DMS153 treated with DMSO at 0.1 percent for 48 hours (cell line): ENCODE measurements at regions not wholly inside any gene's neighbourhood (a gene's known extent, or its start where the extent isn't known, plus 50 kb on each side); places are given as distances from the start of the nearest gene placed in this dataset.
"Not testable (repeated sequence)": the region's sequence is repeated elsewhere in the genome, so short reads cannot be mapped to it uniquely, and the experiment has no call there.

Experiments used
- DNase-seq: peaks from one replicate; lab custom pipeline; 2025; ENCODE audit not compliant: unreplicated experiment; lab: John Stamatoyannopoulos, UW

- DNase-seq: no peak
Observed at GRCh38 chr9:107793541-107793940, 304.0 kb upstream of the KLF4 start.

- DNase-seq: no peak
Observed at GRCh38 chr9:107792596-107792995, 303.0 kb upstream of the KLF4 start.

GRCh38 chr9:107792006-107792405 is 302.4 kb upstream of the KLF4 start:
- no peak for DNase-seq

GRCh38 chr9:107789001-107789700 is 299.6 kb upstream of the KLF4 start:
- DNase-seq: no peak

DNA sequence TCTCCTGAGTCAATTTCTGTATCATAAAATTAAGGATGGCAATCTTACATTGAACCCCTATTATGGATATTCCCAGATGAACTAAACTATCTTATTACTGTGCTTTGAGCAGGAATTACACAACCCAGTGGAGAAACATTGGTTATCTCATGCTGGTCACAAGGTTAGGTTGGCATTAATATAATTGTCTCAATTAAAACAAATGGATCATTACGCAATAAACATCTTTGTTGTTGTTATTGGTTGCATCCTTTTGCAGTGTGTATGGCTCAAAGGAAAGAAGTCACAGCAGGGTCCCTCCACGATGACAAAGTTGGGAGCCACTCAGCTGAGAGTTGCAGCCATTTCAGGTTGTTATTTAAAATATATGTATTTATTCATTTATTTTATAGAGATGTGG is 297.0 kb upstream of the KLF4 start:
- DNase-seq: no peak

DNA sequence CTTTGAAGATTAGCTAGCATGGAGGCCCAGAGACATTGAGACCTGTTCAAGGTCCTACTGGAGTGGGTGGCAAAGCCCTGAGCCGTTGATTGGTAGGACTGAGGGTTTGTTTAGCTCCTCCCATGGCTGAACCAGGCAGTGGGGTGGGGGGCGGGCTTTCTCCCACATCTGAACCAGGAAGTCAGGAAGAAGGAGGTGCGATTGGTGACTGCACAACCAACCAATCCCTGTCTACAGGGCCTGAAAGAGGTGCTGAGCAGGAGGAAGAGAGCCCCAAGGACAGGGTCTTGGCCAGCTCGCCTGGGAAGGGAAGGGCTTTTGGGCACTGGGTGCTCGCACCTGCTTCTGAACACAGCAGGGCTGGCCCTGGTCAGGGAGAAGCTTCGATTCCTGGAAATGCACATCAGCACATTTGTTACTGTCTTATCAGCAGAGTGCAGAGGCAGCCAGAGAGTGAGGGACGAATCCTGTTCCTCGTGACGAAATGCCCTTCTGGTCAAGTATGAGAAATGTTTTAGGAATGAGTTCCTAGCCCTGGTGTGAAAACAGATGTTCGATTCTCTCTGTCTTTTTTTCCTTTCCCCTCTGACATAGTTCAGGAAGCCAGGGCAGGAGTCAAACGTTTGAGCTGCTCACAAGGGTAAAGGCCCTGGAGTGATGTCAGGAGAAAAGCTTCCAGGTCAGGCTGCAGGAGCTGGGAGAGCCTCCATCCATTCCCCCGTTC is 294.8 kb upstream of the KLF4 start:
- DNase-seq: no peak

DNA sequence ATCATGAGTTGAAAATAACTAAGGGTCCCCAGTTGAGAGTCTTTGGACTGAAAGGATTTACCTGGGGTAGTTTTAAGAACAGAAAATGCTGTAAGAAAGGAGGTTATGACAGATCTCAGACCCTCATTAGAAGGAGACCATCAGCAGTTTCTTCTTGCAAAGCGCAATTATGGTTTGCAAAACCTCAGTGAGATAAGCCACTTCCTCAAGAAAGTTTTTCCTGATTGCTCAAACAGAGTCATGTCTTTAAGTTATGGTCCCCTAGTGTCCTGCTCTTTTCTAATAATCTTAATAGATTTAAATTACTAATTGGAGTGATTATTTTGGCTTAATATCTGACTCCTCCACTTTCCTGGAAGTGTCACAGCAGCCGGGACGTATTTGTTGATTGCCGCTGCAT is 293.2 kb upstream of the KLF4 start:
- no peak for DNase-seq

- DNase-seq: no peak
Observed at GRCh38 chr9:107782381-107782780, 292.8 kb upstream of the KLF4 start.

- no peak for DNase-seq
Observed at GRCh38 chr9:107780960-107781359, 291.4 kb upstream of the KLF4 start.

DNA sequence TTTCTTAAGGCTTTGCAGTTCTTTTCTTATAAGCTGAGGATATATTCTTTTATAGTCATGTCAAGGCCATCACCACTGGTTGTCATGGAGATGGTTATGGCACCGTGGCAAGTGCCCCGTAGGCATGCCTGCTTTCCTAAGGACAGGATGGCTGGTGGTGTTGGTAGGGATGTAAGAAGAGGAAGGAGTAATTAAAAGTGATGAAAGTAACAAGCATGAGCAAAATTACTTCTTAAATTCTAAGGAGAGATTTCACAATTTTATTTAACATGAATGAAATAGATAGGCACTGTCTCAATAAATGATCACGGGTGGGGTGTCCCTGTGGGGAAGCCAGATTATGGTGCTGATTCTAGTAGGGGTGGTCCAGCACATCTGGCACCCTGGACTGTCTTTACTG is 290.2 kb upstream of the KLF4 start:
- no peak for DNase-seq

GRCh38 chr9:107778661-107779060 is 289.1 kb upstream of the KLF4 start:
- no peak for DNase-seq

- DNase-seq: not testable (repeated sequence)
Observed at GRCh38 chr9:107774099-107774498, 284.5 kb upstream of the KLF4 start.

- no peak for DNase-seq
Observed at GRCh38 chr9:107772988-107773387, 283.4 kb upstream of the KLF4 start.

- no peak for DNase-seq
Observed at GRCh38 chr9:107770716-107771115, 281.1 kb upstream of the KLF4 start.

DNA sequence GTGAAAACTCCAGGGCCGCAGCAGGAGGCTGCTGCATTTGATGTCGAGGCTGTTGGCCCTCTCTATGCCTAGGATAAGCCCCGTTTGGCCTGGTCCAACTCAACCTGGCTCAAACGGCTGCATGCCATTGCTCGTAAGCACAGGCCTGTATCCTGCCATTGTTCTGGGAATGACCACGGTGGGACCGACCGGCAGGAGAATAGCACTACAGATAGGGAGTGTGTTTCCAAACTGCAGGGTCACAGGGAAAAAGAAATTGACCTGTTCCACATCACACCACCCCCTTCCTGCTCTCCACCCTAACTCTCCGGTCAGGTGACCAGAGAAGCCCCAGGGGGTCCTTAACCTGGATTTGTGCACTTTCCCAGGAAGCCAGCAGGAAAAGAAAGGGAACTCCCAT is 278.7 kb upstream of the KLF4 start:
- DNase-seq: no peak

DNA sequence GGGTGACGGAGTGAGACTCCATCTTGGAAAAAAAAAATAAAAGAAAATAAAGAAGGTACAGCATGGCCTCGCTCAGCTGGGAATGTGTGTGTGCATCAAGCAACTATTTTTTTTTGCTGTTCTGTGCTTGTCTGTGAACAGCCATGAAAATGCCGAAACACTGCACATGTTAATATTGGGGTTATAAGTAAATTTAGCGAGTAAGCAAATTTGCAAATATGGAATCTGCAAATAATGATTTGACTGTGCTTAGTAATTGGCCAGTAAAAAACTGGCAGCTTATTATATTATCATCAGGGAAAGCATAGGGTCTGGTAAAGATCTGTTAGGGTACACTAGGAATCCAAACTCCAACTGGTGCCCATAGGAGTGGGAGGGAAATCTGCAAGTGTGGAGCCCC is 278.1 kb upstream of the KLF4 start:
- DNase-seq: no peak

GRCh38 chr9:107763469-107763868 is 273.9 kb upstream of the KLF4 start:
- not testable (repeated sequence) for DNase-seq

- no peak for DNase-seq
Observed at GRCh38 chr9:107761307-107761706, 271.7 kb upstream of the KLF4 start.

DNA sequence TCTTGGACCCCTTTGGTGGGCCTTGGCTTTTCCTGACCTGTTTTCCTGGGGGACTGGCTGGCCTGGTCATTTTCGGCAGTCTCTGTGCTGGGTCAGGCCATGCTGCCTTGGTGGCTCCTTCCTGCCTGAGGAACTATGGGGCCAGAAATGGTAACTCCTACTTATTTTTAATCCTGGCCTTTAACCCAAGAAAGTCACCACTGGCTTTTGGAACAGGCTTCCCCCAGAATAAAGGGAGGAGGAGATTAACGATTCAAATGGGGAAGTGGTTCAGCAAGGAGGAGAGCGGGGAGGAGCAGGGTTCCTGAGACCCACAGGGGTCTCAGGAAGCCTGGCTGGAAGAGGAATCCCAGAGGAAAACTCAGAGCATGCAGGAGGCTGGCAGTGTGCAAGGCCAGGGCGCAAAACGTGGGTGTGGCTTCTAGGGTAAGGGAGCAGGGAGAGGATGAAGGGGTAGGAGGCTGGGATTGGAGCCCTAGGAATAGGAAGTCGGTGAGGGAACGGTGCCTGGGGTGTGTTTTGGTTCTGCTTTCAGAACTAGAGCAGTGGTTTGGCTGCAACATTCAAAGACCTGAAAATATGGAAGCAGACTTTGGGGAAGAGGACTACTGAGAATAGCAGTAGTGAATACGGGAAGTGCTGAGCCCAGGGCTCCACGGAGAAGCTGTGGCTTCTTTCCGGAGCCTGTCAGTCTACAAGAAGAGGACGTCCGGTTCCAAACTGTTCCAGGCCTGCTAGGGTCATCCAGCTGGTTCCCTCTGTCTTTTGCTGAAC is 271.1 kb upstream of the KLF4 start:
- DNase-seq: no peak

GRCh38 chr9:107759823-107760166 is 270.2 kb upstream of the KLF4 start:
- DNase-seq: no peak

- DNase-seq: no peak
Observed at GRCh38 chr9:107759009-107759822, 269.6 kb upstream of the KLF4 start.
